Stimulated activated CD4-positive, alpha-beta T cell treated with anti-CD3 and anti-CD28 coated beads, Interleukin-12 subunit alpha, Interleukin-12 subunit beta, amount 100 ng/mL, for 48 hours (primary cell): ENCODE measurements at regions not wholly inside any gene's neighbourhood (a gene's known extent, or its start where the extent isn't known, plus 50 kb on each side); places are given as distances from the start of the nearest gene placed in this dataset.

ENCODE experiments used
- DNase-seq, 3 donors: peaks; one replicate each; pipeline ENCODE4 v3.0.0-alpha.2; 2020; ENCODE audit warnings: low read depth in 2 of 3, low spot score in 1 of 3

DNA sequence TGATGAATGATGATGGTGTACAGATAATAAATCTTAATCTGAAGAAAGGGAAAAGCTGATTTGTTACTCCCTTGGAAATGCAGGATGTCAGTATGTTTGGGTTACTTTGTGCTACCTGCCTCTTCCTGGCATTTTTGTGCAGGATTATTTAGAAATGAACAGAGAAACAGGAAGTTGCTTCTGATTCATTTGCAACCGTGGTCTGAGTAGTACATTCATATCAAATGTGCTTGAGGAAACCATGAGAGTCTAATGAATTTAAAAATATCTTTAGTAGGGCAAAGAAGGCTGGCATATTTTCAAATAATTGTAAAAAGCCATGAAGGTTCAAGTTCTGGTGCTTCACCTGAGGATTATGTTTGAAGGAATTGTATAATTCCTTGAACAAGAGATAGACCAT is 391.6 kb downstream of the TMEM161B start:
- DNase-seq = no peak

DNA sequence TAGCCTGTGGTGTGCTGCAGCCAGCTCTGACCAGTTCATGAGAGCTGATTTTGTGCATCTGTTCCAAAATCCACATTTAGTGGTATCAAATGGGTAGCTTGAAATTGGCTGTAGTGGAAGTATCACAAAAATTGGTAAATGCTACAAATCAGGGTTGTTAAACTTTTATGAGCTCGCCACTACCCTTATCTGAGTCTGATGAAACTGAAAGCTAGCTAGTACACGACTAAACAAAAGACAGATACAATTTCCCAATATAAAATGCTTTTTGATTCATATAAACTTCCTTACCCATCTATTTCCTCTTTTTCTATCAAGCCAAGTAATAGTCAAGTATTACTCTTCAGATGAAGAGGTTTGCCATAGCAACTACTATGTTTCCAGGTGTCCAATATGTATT is 392.0 kb downstream of the TMEM161B start:
- no peak for DNase-seq

DNA sequence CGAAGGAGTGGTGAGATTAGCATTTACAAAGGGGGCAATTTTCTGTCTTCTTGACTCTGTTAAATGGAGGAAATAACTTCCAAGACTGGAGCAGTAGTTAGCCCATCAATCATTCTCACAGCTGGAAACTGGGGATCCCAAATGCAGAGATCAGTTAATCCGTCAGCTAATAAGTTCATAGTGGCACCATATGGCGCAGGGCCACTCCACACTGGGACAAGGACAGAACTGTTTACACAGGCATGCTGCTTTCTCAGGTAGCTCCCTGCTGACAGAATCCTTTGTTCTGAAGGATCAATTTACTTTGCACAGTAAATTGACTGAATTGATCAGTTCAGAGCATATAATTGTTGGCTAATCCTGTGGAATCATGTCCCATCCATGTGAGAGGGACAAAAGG is 395.7 kb downstream of the TMEM161B start:
- no peak for DNase-seq

DNA sequence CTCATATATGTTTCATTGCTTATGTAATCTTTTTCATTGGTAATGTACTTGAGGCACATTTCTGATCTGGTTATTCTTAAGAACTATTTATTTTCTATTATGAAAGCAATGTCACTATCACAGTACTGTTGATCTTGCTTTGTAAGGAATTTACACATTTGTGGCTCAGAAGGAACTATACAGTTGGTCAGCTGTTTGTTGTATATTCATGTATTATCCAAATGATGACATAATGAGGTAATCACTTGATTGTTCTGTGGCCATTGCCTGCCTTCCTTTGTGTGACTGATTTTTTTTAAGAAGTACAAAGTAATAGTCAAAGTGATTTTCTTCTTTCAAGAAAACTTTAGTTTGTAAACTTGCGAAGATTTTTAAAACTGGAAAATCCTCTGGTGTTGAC is 399.9 kb downstream of the TMEM161B start:
- no peak for DNase-seq

GRCh38 chr5:87867281-87867680 is 401.4 kb downstream of the TMEM161B start:
- DNase-seq = no peak

DNA sequence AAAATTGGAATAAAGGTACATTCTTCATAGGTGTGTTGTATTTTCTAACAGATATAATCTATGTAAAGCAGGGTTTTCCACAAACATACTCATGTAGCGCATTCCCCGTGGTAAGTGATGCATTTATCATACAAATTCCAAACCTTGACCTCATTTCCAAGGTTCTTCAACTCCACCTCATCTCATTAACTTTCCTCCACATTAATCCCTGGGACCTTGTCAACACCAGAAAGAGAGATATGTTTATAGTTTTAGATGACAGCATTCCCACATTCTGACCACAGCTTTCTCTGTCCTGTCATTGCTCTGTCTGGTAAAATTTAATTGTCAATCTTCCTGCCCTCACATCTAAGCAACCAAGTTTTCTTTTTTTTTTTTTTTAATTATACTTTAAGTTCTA is 415.1 kb downstream of the TMEM161B start:
- DNase-seq = no peak

DNA sequence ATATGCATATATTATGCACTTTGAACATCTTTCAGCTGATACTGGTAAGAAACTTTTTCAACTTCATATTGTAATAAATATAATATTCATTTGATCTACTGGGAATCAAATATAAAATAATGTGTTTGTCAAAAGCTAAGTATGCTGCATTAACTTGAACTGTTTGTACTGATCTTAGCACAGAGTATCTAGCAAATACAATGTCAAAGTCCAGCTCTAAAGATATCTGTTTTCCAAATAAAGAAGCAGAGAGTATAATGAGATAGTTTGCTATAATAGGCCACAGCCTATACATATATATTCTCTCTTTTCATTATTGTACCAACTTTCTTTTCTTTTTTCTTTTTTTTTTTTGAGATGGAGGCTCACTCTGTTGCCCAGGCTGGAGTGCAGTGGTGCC is 417.0 kb downstream of the TMEM161B start:
- no peak for DNase-seq

DNA sequence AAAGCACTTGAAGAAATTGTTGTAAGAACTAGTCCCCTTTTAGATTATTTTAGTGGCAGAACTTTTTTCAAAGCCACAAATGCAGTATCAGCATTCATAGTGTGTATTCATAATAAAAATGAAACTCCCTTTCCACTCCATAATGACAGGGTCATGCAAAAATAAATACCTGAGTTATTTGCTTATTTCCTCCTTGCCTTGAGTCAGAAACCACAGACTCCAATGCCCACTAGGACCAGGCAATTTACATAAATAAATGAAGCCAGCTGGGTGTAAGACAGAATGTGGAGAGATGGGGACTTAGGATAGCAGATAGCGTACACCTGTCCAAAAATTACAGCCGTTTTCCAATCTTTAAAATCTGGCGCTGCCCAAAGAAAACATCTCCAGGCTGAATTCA is 417.8 kb downstream of the TMEM161B start:
- no peak for DNase-seq

GRCh38 chr5:87845734-87846133 is 422.9 kb downstream of the TMEM161B start:
- DNase-seq = no peak

DNA sequence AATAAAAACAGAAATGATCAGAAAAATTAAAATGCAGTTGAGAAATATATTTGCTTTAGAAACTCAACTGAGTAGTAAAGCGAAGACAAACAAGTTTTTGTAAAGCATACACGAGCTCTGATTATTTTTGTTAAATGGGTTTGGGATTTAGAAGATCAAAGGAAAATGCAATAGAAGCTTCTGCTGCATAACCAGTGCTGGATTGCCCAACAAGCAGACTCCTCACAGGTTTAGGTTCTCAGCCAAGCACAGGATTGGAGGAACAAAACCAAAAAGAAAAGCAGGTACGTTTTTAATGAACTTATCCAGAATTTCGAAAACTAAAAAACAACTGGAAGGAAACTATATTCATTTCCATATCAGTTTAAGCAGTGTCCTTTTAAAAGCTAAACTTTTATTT is 423.8 kb downstream of the TMEM161B start:
- no peak for DNase-seq

DNA sequence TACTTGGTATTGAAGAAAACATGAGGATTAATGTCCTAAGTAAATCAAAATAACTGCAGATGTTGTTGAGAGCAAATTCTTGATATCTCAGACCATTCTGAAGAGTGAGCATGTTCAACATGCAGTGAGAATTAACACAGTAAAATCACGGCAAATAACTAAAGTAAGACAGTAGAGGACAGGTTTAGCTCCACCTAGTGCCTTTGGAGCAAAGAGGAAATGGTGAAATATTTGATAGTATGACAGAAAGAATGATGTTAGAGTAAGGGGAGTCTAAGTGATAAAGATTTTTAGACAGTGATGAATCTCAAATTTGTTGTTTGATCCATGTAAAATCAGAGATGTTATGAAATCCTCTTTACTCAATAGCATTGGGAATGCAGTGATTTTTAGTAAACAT is 424.2 kb downstream of the TMEM161B start:
- no peak for DNase-seq

DNA sequence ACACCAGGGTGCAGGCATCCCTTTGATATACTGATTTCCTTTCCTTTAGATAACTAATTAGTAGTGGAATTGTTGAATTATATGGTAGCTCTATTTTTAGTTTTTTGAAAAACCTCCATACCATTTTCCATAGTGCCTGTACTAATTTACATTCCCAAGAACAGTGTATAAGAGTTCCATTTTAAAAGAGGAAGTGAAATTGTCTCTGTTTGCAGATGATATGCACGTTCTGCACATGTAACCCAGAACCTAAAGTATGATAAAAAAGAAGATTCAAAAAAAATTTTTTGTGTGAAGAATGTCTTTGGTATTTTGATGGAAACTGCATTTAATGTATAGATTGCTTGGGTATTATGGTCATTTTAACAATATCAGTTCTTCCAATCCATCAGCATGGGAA is 424.0 kb upstream of the CCNH start:
- DNase-seq = no peak

DNA sequence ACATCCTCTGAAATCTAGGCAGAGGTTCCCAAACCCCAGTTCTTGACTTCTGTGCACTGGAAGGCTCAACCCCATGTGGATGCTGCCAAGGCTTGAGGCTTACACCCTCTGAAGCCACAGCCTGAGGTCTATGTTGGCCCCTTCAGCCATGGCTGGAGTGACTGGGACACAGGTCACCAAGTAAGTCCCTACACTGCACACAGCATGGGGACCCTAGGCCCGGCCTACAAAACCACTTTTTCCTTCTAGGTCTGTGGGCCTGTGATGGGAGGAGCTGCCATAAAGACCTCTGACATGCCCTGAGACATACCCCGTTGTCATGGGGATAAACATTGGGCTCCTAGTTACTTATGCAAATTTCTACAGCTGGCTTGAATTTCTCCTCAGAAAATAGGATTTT is 418.8 kb upstream of the CCNH start:
- no peak for DNase-seq

GRCh38 chr5:87829217-87829551 is 416.5 kb upstream of the CCNH start:
- DNase-seq = no peak

GRCh38 chr5:87828545-87829216 is 416.0 kb upstream of the CCNH start:
- DNase-seq = no peak

DNA sequence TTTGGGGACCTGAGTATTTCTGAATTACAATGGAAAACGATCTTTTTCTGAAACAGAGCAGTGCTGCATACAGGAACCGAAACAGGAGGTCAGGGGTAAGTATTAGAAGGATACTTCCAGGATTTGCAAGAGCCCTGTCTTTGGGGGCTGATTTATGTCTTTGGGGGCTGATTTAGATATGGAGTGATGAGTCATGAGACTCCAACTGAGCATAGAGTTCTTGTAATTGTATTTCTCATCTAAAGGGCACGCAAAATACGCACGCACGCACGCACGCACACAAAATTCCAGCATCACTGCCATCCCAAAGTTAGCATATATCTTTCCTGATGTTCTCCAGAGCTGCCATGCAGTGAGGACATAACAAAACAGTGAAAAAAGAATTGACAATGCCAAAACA is 414.8 kb upstream of the CCNH start:
- DNase-seq = no peak

- no peak for DNase-seq
These were observed 413.8 kb upstream of the CCNH start for GRCh38 chr5:87826507-87826906.

- no peak for DNase-seq
These were observed 412.9 kb upstream of the CCNH start for GRCh38 chr5:87825583-87825982.

GRCh38 chr5:87807783-87808182 is 395.1 kb upstream of the CCNH start:
- DNase-seq = no peak

DNA sequence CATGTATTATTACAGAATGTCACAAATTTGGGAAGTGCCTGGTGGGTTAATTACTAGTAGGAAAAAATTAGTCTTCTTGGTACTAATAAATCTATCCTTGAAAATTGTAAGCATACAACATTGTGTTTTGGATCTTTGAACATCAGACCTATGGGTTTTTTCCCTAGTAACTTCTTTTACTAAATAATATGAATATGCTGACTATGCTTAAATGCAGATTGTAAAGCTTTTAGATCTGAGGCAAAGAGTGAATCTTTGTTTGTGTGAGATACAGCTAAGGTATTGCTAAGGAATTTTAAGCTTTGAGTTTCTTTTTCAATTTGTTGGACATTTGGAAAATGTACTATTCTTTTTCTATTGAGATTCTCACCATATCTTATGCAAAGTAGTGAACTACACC is 390.6 kb upstream of the CCNH start:
- DNase-seq = no peak

DNA sequence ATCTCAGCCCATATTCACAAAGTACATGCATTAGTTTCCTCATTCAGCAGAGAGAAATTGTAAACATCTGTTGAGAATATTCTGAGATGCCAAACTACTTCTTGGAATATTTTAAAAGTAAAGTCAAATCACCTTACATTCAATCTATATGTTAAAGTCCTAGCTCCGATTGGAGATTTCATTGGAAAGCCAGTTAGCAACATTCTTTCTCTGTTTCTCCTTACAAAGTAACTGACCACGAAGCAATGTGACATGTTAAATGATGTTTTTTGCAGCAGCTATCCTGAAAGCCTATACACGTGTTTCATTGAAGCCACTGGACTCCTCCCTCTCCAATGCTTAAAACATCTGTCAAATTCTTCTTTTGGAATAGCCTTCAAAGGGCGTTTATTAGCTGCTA is 379.1 kb upstream of the CCNH start:
- DNase-seq = no peak

DNA sequence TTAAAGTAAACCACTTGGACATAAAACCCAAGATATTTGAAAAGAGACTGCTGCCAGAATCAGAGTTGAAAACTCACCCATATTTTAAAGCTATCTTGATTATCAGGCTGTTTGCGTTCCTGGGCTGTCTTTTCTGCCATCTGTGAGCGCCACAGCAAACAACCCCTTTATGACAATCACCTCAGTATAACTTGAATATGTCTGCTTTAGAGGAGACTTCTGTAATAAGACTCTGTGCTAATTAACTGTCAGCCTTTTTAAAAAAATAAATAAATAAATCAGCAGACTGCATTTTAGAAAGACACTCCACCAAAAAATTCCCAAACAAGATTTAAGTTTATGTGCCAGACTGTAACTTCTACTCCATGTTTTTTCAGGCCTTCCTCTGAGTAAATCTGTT is 375.7 kb upstream of the CCNH start:
- DNase-seq = no peak

- DNase-seq = no peak
These were observed 375.0 kb upstream of the CCNH start for GRCh38 chr5:87787625-87788256.
